ENCODE measurements at regions not wholly inside any gene's neighbourhood (a gene's known extent, or its start where the extent isn't known, plus 50 kb on each side); places are given as distances from the start of the nearest gene placed in this dataset.

GRCh38 chr6:98576791-98577190 lies 257.6 kb upstream of the POU3F2 start:
- TF ChIP-seq, protein P1, sequence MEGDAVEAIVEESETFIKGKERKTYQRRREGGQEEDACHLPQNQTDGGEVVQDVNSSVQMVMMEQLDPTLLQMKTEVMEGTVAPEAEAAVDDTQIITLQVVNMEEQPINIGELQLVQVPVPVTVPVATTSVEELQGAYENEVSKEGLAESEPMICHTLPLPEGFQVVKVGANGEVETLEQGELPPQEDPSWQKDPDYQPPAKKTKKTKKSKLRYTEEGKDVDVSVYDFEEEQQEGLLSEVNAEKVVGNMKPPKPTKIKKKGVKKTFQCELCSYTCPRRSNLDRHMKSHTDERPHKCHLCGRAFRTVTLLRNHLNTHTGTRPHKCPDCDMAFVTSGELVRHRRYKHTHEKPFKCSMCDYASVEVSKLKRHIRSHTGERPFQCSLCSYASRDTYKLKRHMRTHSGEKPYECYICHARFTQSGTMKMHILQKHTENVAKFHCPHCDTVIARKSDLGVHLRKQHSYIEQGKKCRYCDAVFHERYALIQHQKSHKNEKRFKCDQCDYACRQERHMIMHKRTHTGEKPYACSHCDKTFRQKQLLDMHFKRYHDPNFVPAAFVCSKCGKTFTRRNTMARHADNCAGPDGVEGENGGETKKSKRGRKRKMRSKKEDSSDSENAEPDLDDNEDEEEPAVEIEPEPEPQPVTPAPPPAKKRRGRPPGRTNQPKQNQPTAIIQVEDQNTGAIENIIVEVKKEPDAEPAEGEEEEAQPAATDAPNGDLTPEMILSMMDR (IDR thresholded peaks at IDR 0.05) = no peak
- TF ChIP-seq EP300 (IDR thresholded peaks at IDR 0.05) = no peak

Data from gastroesophageal sphincter (tissue), 3 donors.